NCI-H774 (cell line): ENCODE measurements at regions not wholly inside any gene's neighbourhood (a gene's known extent, or its start where the extent isn't known, plus 50 kb on each side); places are given as distances from the start of the nearest gene placed in this dataset.
"Not testable (repeated sequence)": the region's sequence is repeated elsewhere in the genome, so short reads cannot be mapped to it uniquely, and the experiment has no call there.

Source experiments
- DNase-seq: peaks from one replicate; lab custom pipeline; 2025; lab: John Stamatoyannopoulos, UW

GRCh38 chr16:50449800-50450199, 81.0 kb upstream of the BRD7 start:
- DNase-seq: no peak

GRCh38 chr16:50448981-50449380, 80.2 kb upstream of the BRD7 start:
- DNase-seq: no peak

GRCh38 chr16:50448522-50448921, 79.7 kb upstream of the BRD7 start:
- no peak for DNase-seq

GRCh38 chr16:50447386-50447785, 78.6 kb upstream of the BRD7 start:
- DNase-seq: not testable (repeated sequence)

DNA sequence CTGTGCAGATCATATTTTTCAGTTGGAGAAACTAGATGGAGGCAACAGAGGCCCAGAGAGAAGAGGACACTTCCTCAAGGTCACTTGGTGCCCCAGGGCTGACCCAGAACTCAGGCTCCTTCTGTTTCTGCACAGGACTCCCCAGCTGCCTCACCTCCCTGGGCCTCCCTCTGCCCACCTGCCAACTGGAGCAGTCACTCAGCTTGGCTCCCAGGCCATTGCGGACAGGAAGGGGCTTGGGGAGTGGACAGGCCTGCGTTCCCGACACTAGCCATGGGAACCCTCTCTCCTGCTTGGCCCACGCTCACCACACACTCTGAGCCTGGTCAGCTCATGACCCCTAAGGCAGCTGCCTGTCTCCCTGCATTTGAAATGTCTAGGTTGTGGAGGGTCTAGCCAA, 78.1 kb upstream of the BRD7 start:
- no peak for DNase-seq

GRCh38 chr16:50445621-50446555, 77.1 kb upstream of the BRD7 start:
- no peak for DNase-seq

DNA sequence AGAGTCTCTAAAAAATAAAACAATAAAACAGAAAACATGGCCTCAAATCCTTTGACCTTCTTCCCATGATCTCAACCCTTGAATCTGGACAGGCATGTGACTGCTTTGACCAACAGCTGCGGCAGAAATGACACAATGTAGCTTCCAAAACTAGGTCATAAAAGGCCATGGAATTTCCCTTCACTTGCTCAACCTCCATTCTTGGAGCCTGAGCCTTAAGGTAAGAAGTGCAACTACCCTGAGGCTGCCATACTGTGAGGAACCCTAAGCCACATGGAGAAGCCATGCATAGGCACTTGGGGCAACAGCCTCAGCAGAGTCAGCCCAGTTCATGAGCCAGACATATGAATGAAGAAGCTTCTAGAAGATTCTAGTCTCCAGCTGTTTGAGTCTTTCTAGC, 75.7 kb upstream of the BRD7 start:
- DNase-seq: no peak

DNA sequence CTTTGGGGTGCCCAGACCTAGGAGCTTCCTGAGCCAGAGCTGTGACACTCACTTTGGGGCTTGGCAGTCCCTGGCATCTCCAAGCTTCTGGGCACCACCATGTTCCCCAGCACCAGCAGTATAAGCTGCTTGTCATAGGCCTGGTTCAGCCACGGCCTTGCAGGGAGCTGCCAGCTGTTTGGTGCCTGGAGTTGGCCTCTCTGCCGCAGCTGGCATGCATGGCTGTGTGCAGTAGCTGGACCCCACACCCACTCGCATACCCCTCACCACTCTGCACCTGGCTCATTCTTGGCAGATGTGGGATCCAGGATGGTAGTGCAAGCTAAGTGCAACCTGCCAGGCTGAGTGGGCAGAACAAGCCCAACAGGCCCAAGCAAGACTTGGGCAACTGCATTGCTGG, 73.4 kb upstream of the BRD7 start:
- DNase-seq: no peak

DNA sequence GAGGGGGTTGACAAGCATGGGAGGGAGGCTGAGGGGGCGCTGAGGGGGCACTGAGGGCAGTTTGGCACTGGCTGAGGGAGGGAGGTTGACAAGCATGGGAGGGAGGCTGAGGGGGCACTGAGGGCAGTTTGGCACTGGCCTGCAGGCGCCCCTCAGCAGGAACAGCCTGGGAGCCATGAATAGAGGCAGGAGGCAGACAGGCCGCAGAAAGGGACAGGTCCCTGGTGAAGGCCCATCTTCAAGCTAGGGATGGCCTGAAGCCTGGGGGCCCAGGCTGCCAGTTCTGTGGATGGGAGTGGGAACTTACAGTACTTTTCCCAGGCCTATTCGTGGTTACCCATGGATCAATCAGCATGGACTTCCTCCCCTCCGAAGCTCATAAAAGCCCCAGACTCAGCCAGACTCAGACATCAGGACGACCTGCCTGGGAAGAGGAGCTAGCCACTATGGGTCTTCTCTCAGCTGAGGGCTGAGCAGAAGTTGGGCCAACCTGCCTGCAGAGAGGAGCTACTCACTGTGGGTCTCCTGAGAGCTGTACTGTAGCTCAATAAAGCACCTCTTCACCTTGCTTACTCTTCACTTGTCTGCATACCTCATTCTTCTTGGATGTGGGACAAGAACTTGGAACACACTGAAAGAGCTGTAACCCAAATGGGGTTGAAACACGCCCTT, 72.8 kb upstream of the BRD7 start:
- no peak for DNase-seq

GRCh38 chr16:50440991-50441390, 72.2 kb upstream of the BRD7 start:
- no peak for DNase-seq

GRCh38 chr16:50440531-50440930, 71.7 kb upstream of the BRD7 start:
- DNase-seq: no peak

- DNase-seq: no peak
Measured at GRCh38 chr16:50437769-50438437, 69.1 kb upstream of the BRD7 start.

GRCh38 chr16:50436271-50436670, 67.5 kb upstream of the BRD7 start:
- no peak for DNase-seq

DNA sequence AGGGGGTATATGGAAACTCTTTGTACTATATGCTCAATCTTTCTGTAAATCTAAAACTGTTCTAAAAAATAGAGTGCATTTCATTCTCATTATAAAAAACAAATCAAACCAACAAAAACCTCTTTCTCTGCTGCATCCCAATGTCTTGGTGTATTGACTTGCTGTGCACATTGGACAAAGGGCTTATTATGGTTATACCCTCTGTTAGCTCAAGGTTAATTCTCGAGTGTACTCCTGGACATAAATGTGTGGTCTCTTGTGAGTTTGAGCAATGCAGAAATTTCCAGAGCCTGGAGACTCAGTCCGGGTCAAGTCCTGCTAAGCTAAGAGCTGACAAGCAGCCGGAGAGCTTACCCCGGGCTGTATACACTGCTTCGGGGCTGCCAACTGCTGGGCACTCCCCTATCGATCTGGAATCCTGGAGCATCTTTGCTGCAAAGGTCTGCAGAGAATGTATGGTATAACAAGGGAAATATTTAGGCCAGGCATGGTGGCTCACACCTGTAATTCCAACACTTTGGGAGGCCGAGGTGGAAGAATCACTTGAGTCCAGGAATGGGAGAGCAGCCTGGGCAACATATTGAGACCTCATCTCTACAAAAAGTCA, 66.2 kb upstream of the BRD7 start:
- no peak for DNase-seq

- DNase-seq: no peak
Measured at GRCh38 chr16:50430076-50430475, 61.3 kb upstream of the BRD7 start.

DNA sequence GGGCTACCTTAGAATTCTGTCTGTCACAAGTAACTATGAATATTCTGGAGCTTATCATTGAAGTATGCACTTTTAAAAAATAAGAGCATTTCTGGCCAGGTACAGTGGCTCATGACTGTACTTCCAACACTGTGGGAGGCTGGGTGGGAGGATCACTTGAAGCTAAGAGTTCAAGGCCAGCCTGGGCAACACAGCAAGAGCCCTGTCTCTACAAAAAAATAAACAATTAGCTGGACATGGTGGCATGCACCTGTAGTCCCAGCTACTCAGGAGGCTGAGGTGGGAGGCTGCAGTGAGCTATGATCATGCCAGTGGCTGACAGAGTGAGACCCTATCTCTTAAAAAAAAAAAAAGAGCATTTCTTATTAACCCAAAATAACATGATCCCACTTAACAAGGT, 60.0 kb upstream of the BRD7 start:
- no peak for DNase-seq

- DNase-seq: no peak
Measured at GRCh38 chr16:50428116-50428515, 59.3 kb upstream of the BRD7 start.

- DNase-seq: no peak
Measured at GRCh38 chr16:50427107-50427506, 58.3 kb upstream of the BRD7 start.

- DNase-seq: no peak
Measured at GRCh38 chr16:50425648-50426047, 56.9 kb upstream of the BRD7 start.

DNA sequence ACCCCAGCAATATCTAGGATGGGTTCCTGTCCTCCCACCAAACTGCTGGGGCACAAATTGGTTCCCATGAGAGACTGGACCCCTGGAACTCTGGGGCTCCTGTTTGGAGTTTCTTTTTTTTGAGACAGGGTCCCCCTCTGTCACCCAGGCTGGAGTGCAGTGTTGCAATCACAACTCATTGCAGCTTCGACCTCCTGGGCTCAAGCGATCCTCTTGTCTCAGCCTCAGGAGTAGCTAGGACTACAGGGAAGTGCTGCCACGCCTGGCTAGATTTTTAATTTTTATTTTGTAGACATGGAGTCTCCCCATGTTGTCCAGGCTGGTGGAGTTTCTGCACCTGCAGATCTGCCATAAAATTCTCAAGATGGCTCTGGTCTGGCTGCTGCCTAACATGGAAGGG, 56.3 kb upstream of the BRD7 start:
- DNase-seq: no peak

GRCh38 chr16:50422926-50423325, 54.1 kb upstream of the BRD7 start:
- DNase-seq: no peak

DNA sequence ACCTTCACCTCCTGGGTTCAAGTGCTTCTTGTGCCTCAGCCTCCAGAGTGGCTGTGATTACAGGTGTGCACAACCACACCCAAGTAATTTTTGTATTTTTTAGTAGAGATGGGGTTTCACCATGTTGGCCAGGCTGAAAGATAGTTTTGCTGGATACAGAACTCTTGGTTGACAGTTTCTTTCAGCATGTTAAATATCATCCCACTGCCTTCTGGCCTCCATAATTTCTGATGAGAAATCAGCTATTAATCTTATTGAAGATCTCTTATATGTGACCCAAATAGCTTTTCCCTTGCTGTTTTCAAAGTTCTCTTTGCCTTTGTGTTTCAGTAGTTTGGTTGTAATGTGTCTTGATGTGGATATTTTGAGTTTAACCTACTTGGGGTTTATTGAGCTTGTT, 50.3 kb upstream of the BRD7 start:
- DNase-seq: no peak
